ENCODE measurements at regions not wholly inside any gene's neighbourhood (a gene's known extent, or its start where the extent isn't known, plus 50 kb on each side); places are given as distances from the start of the nearest gene placed in this dataset.

GRCh38 chr14:95420060-95420459 lies 96.4 kb downstream of the SYNE3 start:
- Histone ChIP-seq H3K9ac (ENCODE audit: low read length in 3 of 3) (no peak overlapping the region), H3K4me3 (ENCODE audit: low read length in 3 of 3) (no peak overlapping the region), H3K4me1 (ENCODE audit: control insufficient read depth in 2 of 3, insufficient read depth in 2 of 3, low read depth in 1 of 3, low read length in 3 of 3) (no peaks in the 10 kb centered on the region), H3K27me3 (ENCODE audit: control insufficient read depth, insufficient read depth, low read length) (no peaks in the 10 kb centered on the region), H3K9me3 (ENCODE audit: control insufficient read depth in 2 of 3, insufficient read depth in 1 of 3, low read length in 3 of 3) (no peaks in the 10 kb centered on the region), H3K36me3 (ENCODE audit: control insufficient read depth in 2 of 3, insufficient read depth in 3 of 3, low read length in 3 of 3) (peaks cover 0 to 2% (median 0%) of the 10 kb centered on the region in 3 donors), H3K27ac (ENCODE audit: low read depth in 2 of 2, low read length in 2 of 2) (no peak overlapping the region)
- TF ChIP-seq CTCF (IDR thresholded peaks at IDR 0.05; ENCODE audit: borderline replicate concordance, extremely low read depth, insufficient read depth): no peak
- FAIRE-seq (no peak), DNase-seq (no peak)
- intact Hi-C loops (cut with DNase I): no loop called here

GRCh38 chr14:95419569-95419968 lies 96.9 kb downstream of the SYNE3 start:
- no peaks in the 10 kb centered on the region for H3K27me3 ChIP-seq (ENCODE audit: control insufficient read depth, insufficient read depth, low read length)
- peaks cover 0 to 2% (median 0%) of the 10 kb centered on the region in 3 donors for H3K36me3 ChIP-seq (ENCODE audit: control insufficient read depth in 2 of 3, insufficient read depth in 3 of 3, low read length in 3 of 3)
- DNase-seq: no peak
- no peak overlapping the region for H3K4me3 ChIP-seq (ENCODE audit: low read length in 3 of 3)
- TF ChIP-seq CTCF (IDR thresholded peaks at IDR 0.05; ENCODE audit: borderline replicate concordance, extremely low read depth, insufficient read depth): no peak
- FAIRE-seq: no peak
- no peak overlapping the region for H3K27ac ChIP-seq (ENCODE audit: low read depth in 2 of 2, low read length in 2 of 2)
- H3K9ac ChIP-seq (ENCODE audit: low read length in 3 of 3): no peak overlapping the region
- no peaks in the 10 kb centered on the region for H3K9me3 ChIP-seq (ENCODE audit: control insufficient read depth in 2 of 3, insufficient read depth in 1 of 3, low read length in 3 of 3)
- no peaks in the 10 kb centered on the region for H3K4me1 ChIP-seq (ENCODE audit: control insufficient read depth in 2 of 3, insufficient read depth in 2 of 3, low read depth in 1 of 3, low read length in 3 of 3)
- intact Hi-C loops (cut with DNase I): no loop called here

- no peak for FAIRE-seq
- no peak for DNase-seq
These were observed 97.6 kb downstream of the SYNE3 start for GRCh38 chr14:95418858-95419257.

More at GRCh38 chr14:95418858-95419257, 97.6 kb downstream of the SYNE3 start:
- TF ChIP-seq CTCF (IDR thresholded peaks at IDR 0.05; ENCODE audit: borderline replicate concordance, extremely low read depth, insufficient read depth): no peak
- H3K9ac ChIP-seq (ENCODE audit: low read length in 3 of 3): no peak overlapping the region
- H3K27ac ChIP-seq (ENCODE audit: low read depth in 2 of 2, low read length in 2 of 2): no peak overlapping the region
- intact Hi-C loops (cut with DNase I): no loop called here
- no peaks in the 10 kb centered on the region for H3K9me3 ChIP-seq (ENCODE audit: control insufficient read depth in 2 of 3, insufficient read depth in 1 of 3, low read length in 3 of 3)
- H3K36me3 ChIP-seq (ENCODE audit: control insufficient read depth in 2 of 3, insufficient read depth in 3 of 3, low read length in 3 of 3): peaks cover 0 to 2% (median 0%) of the 10 kb centered on the region in 3 donors
- H3K4me3 ChIP-seq (ENCODE audit: low read length in 3 of 3): no peak overlapping the region
- H3K27me3 ChIP-seq (ENCODE audit: control insufficient read depth, insufficient read depth, low read length): no peaks in the 10 kb centered on the region
- H3K4me1 ChIP-seq (ENCODE audit: control insufficient read depth in 2 of 3, insufficient read depth in 2 of 3, low read depth in 1 of 3, low read length in 3 of 3): no peaks in the 10 kb centered on the region

Data from kidney (tissue), 13 donors.